ENCODE measurements at regions not wholly inside any gene's neighbourhood (a gene's known extent, or its start where the extent isn't known, plus 50 kb on each side); places are given as distances from the start of the nearest gene placed in this dataset.

DNA sequence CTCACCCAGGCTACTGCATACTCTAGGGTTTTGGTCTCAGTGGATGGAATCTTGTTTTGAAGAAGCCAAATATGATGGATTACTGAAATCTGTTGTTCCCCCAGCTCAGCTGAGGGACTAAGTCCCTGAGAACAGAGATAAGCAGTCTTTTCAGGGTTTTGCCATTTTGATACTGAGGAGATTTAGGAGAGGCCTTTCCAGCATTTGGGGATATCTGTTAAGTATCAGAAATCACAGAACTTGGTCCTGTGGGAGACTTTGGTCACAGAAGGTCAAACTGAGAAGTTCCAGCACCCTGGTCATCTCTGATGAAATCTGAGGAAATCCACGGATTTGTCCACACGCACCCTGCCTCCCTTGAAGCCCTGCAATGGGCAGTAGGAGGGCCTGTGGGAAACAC, 181.0 kb upstream of the GADL1 start:
- H3K4me1 ChIP-seq (ENCODE audit: insufficient read depth) = peaks cover 7% of the 10 kb centered on the region
- H3K4me3 Mint-ChIP-seq = no peak overlapping the region
- no peaks in the 10 kb centered on the region for H3K79me2 ChIP-seq (replicated peaks; ENCODE audit: insufficient read depth)
- H3K4me1 Mint-ChIP-seq = peaks cover 3% of the 10 kb centered on the region; the same call in 2 of the 3 replicates
- DNase-seq (ENCODE audit: low spot score) (no peak), ATAC-seq (no peak)
- peaks cover 6% of the 10 kb centered on the region for H3K9me3 Mint-ChIP-seq
- H3K4me2 ChIP-seq = no peak overlapping the region
- no peaks in the 10 kb centered on the region for H3F3A ChIP-seq (replicated peaks; ENCODE audit: low read depth)
- H2AFZ ChIP-seq = peak overlapping the region; percentile 32; the same call in 1 of the 2 replicates
- TF ChIP-seq POLR2AphosphoS5 (IDR thresholded peaks at IDR 0.05; ENCODE audit: low read depth) (no peak), ZNF114 (CRISPR knock-in tag; IDR thresholded peaks at IDR 0.05) (no peak), JUNB (IDR thresholded peaks at IDR 0.05; ENCODE audit: unreplicated experiment) (no peak), STAT1 (IDR thresholded peaks at IDR 0.05; ENCODE audit: unreplicated experiment) (no peak)
- peaks cover 3% of the 10 kb centered on the region for H3K27me3 Mint-ChIP-seq (ENCODE audit: insufficient read depth, low read depth, poor library complexity)
- no peaks in the 10 kb centered on the region for H3K27me3 ChIP-seq (ENCODE audit: insufficient read depth)
- H3K27ac ChIP-seq (ENCODE audit: low read depth) = no peak overlapping the region
- no peak overlapping the region for H3K27ac Mint-ChIP-seq
- no peak overlapping the region for H3K4me3 ChIP-seq
- no peaks in the 10 kb centered on the region for H3K36me3 Mint-ChIP-seq (ENCODE audit: low read depth)
- H4K20me1 ChIP-seq (replicated peaks; ENCODE audit: insufficient read depth) = no peaks in the 10 kb centered on the region
- H3K36me3 ChIP-seq (ENCODE audit: insufficient read depth) = no peaks in the 10 kb centered on the region
- H3K9me2 ChIP-seq (ENCODE audit: insufficient read depth) = peaks cover 9% of the 10 kb centered on the region; the same call in 1 of the 2 replicates

DNA sequence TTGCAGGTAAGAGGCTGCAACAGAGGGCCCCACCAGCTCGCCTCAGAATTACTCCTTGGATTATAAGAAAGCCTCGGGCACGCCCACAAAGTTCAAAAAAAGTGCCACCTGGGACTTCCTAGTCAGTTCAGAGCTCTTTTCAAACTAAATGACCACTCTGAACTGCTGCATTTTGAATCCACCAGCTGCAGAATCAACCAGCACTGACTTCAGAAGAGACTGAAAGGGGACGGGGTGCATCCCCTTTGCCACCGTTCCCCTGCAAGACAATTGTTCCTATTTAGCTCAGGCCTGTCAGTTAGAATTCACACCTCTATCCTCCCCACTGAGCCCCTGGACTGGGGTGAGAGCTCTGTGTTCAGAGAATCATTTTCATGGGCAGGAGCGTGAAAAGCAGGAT, 181.4 kb upstream of the GADL1 start:
- no peak for TF ChIP-seq JUNB (IDR thresholded peaks at IDR 0.05; ENCODE audit: unreplicated experiment)
- no peak for TF ChIP-seq EZH2phosphoT487 (IDR thresholded peaks at IDR 0.05; ENCODE audit: unreplicated experiment)
- TF ChIP-seq, protein P1, sequence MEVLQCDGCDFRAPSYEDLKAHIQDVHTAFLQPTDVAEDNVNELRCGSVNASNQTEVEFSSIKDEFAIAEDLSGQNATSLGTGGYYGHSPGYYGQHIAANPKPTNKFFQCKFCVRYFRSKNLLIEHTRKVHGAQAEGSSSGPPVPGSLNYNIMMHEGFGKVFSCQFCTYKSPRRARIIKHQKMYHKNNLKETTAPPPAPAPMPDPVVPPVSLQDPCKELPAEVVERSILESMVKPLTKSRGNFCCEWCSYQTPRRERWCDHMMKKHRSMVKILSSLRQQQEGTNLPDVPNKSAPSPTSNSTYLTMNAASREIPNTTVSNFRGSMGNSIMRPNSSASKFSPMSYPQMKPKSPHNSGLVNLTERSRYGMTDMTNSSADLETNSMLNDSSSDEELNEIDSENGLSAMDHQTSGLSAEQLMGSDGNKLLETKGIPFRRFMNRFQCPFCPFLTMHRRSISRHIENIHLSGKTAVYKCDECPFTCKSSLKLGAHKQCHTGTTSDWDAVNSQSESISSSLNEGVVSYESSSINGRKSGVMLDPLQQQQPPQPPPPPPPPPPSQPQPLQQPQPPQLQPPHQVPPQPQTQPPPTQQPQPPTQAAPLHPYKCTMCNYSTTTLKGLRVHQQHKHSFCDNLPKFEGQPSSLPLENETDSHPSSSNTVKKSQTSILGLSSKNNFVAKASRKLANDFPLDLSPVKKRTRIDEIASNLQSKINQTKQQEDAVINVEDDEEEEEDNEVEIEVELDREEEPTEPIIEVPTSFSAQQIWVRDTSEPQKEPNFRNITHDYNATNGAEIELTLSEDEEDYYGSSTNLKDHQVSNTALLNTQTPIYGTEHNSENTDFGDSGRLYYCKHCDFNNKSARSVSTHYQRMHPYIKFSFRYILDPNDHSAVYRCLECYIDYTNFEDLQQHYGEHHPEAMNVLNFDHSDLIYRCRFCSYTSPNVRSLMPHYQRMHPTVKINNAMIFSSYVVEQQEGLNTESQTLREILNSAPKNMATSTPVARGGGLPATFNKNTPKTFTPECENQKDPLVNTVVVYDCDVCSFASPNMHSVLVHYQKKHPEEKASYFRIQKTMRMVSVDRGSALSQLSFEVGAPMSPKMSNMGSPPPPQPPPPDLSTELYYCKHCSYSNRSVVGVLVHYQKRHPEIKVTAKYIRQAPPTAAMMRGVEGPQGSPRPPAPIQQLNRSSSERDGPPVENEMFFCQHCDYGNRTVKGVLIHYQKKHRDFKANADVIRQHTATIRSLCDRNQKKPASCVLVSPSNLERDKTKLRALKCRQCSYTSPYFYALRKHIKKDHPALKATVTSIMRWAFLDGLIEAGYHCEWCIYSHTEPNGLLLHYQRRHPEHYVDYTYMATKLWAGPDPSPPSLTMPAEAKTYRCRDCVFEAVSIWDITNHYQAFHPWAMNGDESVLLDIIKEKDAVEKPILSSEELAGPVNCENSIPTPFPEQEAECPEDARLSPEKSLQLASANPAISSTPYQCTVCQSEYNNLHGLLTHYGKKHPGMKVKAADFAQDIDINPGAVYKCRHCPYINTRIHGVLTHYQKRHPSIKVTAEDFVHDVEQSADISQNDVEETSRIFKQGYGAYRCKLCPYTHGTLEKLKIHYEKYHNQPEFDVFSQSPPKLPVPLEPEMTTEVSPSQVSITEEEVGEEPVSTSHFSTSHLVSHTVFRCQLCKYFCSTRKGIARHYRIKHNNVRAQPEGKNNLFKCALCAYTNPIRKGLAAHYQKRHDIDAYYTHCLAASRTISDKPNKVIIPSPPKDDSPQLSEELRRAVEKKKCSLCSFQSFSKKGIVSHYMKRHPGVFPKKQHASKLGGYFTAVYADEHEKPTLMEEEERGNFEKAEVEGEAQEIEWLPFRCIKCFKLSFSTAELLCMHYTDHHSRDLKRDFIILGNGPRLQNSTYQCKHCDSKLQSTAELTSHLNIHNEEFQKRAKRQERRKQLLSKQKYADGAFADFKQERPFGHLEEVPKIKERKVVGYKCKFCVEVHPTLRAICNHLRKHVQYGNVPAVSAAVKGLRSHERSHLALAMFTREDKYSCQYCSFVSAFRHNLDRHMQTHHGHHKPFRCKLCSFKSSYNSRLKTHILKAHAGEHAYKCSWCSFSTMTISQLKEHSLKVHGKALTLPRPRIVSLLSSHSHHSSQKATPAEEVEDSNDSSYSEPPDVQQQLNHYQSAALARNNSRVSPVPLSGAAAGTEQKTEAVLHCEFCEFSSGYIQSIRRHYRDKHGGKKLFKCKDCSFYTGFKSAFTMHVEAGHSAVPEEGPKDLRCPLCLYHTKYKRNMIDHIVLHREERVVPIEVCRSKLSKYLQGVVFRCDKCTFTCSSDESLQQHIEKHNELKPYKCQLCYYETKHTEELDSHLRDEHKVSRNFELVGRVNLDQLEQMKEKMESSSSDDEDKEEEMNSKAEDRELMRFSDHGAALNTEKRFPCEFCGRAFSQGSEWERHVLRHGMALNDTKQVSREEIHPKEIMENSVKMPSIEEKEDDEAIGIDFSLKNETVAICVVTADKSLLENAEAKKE (CRISPR knock-in tag; IDR thresholded peaks at IDR 0.05) = no peak
- DNase-seq (ENCODE audit: low spot score) (no peak), ATAC-seq (no peak)
- no peaks in the 10 kb centered on the region for H3K36me3 ChIP-seq (ENCODE audit: insufficient read depth)
- H3K9me2 ChIP-seq (ENCODE audit: insufficient read depth) = peaks cover 9% of the 10 kb centered on the region; the same call in 1 of the 2 replicates
- H3F3A ChIP-seq (replicated peaks; ENCODE audit: low read depth) = no peaks in the 10 kb centered on the region
- no peak overlapping the region for H3K4me3 ChIP-seq
- no peaks in the 10 kb centered on the region for H3K79me2 ChIP-seq (replicated peaks; ENCODE audit: insufficient read depth)
- Mint-ChIP-seq H3K4me3 (no peak overlapping the region), H3K27ac (no peak overlapping the region), H3K4me1 (peaks cover 7% of the 10 kb centered on the region; the same call in 2 of the 3 replicates), H3K36me3 (ENCODE audit: low read depth) (no peaks in the 10 kb centered on the region), H3K27me3 (ENCODE audit: insufficient read depth, low read depth, poor library complexity) (peaks cover 3% of the 10 kb centered on the region), H3K9me3 (peaks cover 6% of the 10 kb centered on the region)
- H3K27ac ChIP-seq (ENCODE audit: low read depth) = no peak overlapping the region
- H3K27me3 ChIP-seq (ENCODE audit: insufficient read depth) = no peaks in the 10 kb centered on the region
- peaks cover 7% of the 10 kb centered on the region for H3K4me1 ChIP-seq (ENCODE audit: insufficient read depth)
- H3K4me2 ChIP-seq = no peak overlapping the region
- peak overlapping the region; percentile 32; the same call in 1 of the 2 replicates for H2AFZ ChIP-seq
- H4K20me1 ChIP-seq (replicated peaks; ENCODE audit: insufficient read depth) = no peaks in the 10 kb centered on the region
